A549 (cell line): ENCODE measurements at regions not wholly inside any gene's neighbourhood (a gene's known extent, or its start where the extent isn't known, plus 50 kb on each side); places are given as distances from the start of the nearest gene placed in this dataset.

Source experiments
- CHD4 ChIP-seq: fragments of 200-600 bp; sonication (generic); IDR thresholded peaks from 2 replicates; pipeline ENCODE4 v1.6.1; 2016; ENCODE audit warnings: antibody characterized with exemption, mild to moderate bottlenecking, borderline replicate concordance
- EP300 ChIP-seq, 2 experiments: fragments of >200 bp; sonication (Bioruptor Twin); formaldehyde crosslinking; IDR thresholded peaks; 2 replicates in 1 of 2; 3 replicates in 1 of 2; pipeline ENCODE4 v1.6.1; 2016 to 2017
- FOSB ChIP-seq: fragments of 250-450 bp; sonication (Bioruptor Pico); IDR thresholded peaks from 2 replicates; pipeline ENCODE4 v1.5.0; 2020; ENCODE audit warnings: mild to moderate bottlenecking, moderate library complexity
- JUN ChIP-seq, 2 experiments: fragments of >200 bp; sonication (Bioruptor Twin); formaldehyde crosslinking; IDR thresholded peaks; 2 replicates in 1 of 2; 3 replicates in 1 of 2; pipeline ENCODE4 v1.6.1; 2016 to 2017
- POLR2A ChIP-seq: IDR thresholded peaks from 2 replicates; pipeline ENCODE4 v1.6.1; 2012; ENCODE audit warnings: mild to moderate bottlenecking, low read length
- POLR2AphosphoS2 ChIP-seq: conservative IDR thresholded peaks from 2 replicates; pipeline ENCODE4 v1.6.1; 2012; ENCODE audit warnings: low read length, improper control_type of control experiment, inconsistent platforms
- SMC3 ChIP-seq: fragments of >200 bp; sonication (Bioruptor Twin); formaldehyde crosslinking; IDR thresholded peaks from 3 replicates; pipeline ENCODE4 v1.6.1; 2018; ENCODE audit warnings: inconsistent platforms
- TP53 ChIP-seq: fragments of 250-450 bp; sonication (Bioruptor Pico); IDR thresholded peaks from 2 replicates; pipeline ENCODE4 v1.5.0; 2021; ENCODE audit warnings: mild to moderate bottlenecking, moderate library complexity
- TF ChIP-seq, protein P1 (sequence below): fragments of >200 bp; sonication (Bioruptor Twin); formaldehyde crosslinking; IDR thresholded peaks from 3 replicates; pipeline ENCODE4 v1.5.1; 2016
- TF ChIP-seq, protein P2 (sequence below): fragments of 450-650 bp; IDR thresholded peaks from 2 replicates; pipeline ENCODE4 v1.6.1; 2014; ENCODE audit warnings: antibody characterized with exemption

DNA sequence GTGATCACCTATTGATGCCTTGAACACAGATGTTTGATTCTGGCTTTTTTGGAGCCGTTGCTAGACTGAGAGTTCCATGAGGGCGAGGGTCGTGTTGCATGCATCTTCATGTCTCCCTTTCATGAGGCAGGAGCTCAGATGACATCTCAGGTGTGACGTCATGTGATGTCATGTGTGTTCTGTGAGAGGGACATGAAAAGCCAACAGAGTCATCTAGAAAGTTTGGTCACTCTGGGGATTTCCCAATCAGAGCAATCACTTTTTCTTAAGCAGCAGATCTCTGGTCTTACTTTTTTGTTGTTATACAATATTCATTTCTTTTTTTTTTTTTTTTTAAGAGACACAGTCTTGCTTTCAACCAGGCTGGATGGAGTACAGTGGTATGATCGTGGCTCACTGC lies 411.8 kb downstream of the PREX1 start:
- TF ChIP-seq, protein P1, sequence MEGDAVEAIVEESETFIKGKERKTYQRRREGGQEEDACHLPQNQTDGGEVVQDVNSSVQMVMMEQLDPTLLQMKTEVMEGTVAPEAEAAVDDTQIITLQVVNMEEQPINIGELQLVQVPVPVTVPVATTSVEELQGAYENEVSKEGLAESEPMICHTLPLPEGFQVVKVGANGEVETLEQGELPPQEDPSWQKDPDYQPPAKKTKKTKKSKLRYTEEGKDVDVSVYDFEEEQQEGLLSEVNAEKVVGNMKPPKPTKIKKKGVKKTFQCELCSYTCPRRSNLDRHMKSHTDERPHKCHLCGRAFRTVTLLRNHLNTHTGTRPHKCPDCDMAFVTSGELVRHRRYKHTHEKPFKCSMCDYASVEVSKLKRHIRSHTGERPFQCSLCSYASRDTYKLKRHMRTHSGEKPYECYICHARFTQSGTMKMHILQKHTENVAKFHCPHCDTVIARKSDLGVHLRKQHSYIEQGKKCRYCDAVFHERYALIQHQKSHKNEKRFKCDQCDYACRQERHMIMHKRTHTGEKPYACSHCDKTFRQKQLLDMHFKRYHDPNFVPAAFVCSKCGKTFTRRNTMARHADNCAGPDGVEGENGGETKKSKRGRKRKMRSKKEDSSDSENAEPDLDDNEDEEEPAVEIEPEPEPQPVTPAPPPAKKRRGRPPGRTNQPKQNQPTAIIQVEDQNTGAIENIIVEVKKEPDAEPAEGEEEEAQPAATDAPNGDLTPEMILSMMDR = no peak
- no peak for TF ChIP-seq SMC3
- no peak for TF ChIP-seq POLR2A
- no peak for TF ChIP-seq CHD4
- no peak for TF ChIP-seq FOSB (CRISPR knock-in tag)
- no peak for TF ChIP-seq JUN (IDR thresholded peaks at IDR 0.05)
- TF ChIP-seq TP53 (CRISPR knock-in tag) = no peak
- no peak for TF ChIP-seq POLR2AphosphoS2
- TF ChIP-seq, protein P2, sequence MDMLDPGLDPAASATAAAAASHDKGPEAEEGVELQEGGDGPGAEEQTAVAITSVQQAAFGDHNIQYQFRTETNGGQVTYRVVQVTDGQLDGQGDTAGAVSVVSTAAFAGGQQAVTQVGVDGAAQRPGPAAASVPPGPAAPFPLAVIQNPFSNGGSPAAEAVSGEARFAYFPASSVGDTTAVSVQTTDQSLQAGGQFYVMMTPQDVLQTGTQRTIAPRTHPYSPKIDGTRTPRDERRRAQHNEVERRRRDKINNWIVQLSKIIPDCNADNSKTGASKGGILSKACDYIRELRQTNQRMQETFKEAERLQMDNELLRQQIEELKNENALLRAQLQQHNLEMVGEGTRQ = no peak
- no peak for TF ChIP-seq EP300 (IDR thresholded peaks at IDR 0.05)
